Mesendoderm (in vitro differentiated cells): ENCODE measurements at regions not wholly inside any gene's neighbourhood (a gene's known extent, or its start where the extent isn't known, plus 50 kb on each side); places are given as distances from the start of the nearest gene placed in this dataset.

Source experiments
- DNase-seq: peaks from one replicate; pipeline ENCODE4 v3.0.0; 2013
- H2AK5ac ChIP-seq: 2 replicates; pipeline ENCODE4 v1.6.1; 2013; ENCODE audit warnings: low read length, inconsistent platforms
- H2BK120ac ChIP-seq: 2 replicates; pipeline ENCODE4 v1.6.1; 2013; ENCODE audit warnings: low read depth, mild to moderate bottlenecking, low read length, moderate library complexity, mixed read lengths
- H2BK15ac ChIP-seq: replicated peaks from 2 replicates; pipeline ENCODE4 v1.6.1; 2013; ENCODE audit warnings: low read depth, mild to moderate bottlenecking, moderate library complexity
- H2BK5ac ChIP-seq: 2 replicates; pipeline ENCODE4 v1.6.1; 2013; ENCODE audit warnings: low read length, inconsistent platforms
- H3K18ac ChIP-seq: 2 replicates; pipeline ENCODE4 v1.6.1; 2013; ENCODE audit warnings: mild to moderate bottlenecking, low read length, mixed read lengths
- H3K23ac ChIP-seq: one replicate; pipeline ENCODE4 v1.6.1; 2013; ENCODE audit warnings: low read length
- H3K27ac ChIP-seq: 2 replicates; pipeline ENCODE4 v1.5.1; 2013; ENCODE audit warnings: low read depth, mild to moderate bottlenecking, inconsistent platforms, low read length, moderate library complexity
- H3K27me3 ChIP-seq: 2 replicates; pipeline ENCODE4 v1.6.1; 2013; ENCODE audit warnings: low read length, control low read depth, mild to moderate bottlenecking, inconsistent platforms; ENCODE audit not compliant: insufficient read depth, poor library complexity
- H3K36me3 ChIP-seq: 2 replicates; pipeline ENCODE4 v1.6.1; 2013; ENCODE audit warnings: low read length, inconsistent platforms; ENCODE audit not compliant: control insufficient read depth, insufficient read depth
- H3K4ac ChIP-seq: one replicate; pipeline ENCODE4 v1.6.1; 2013; ENCODE audit warnings: low read depth, mild to moderate bottlenecking, low read length, moderate library complexity
- H3K4me1 ChIP-seq: 2 replicates; pipeline ENCODE4 v1.6.1; 2013; ENCODE audit warnings: low read depth, low read length, inconsistent platforms; ENCODE audit not compliant: control insufficient read depth
- H3K4me2 ChIP-seq: 2 replicates; pipeline ENCODE4 v1.6.1; 2013; ENCODE audit warnings: low read length
- H3K4me3 ChIP-seq: 2 replicates; pipeline ENCODE4 v1.5.1; 2013; ENCODE audit warnings: mild to moderate bottlenecking, low read length
- H3K56ac ChIP-seq: one replicate; pipeline ENCODE4 v1.6.1; 2013; ENCODE audit warnings: low read length
- H3K79me1 ChIP-seq: 2 replicates; pipeline ENCODE4 v1.6.1; 2013; ENCODE audit warnings: low read length, inconsistent platforms
- H3K79me2 ChIP-seq: 2 replicates; pipeline ENCODE4 v1.6.1; 2013; ENCODE audit warnings: mild to moderate bottlenecking, low read length; ENCODE audit not compliant: control insufficient read depth, insufficient read depth
- H3K9ac ChIP-seq: 2 replicates; pipeline ENCODE4 v1.6.1; 2013; ENCODE audit warnings: low read length, inconsistent platforms
- H4K5ac ChIP-seq: one replicate; pipeline ENCODE4 v1.6.1; 2013; ENCODE audit warnings: low read length
- H4K8ac ChIP-seq: one replicate; pipeline ENCODE4 v1.6.1; 2013; ENCODE audit warnings: low read depth, mild to moderate bottlenecking, control low read depth, low read length, moderate library complexity
- WGBS: extraction: QIAGEN DNeasy Blood & Tissue Kit; methylation state at CpG from one replicate; pipeline ENCODE4 v1.1.7; 2013; ENCODE audit warnings: low lambda C conversion rate, missing lambda C conversion rate; ENCODE audit not compliant: insufficient coverage; ENCODE audit errors: extremely low coverage; 5-methylcytosine and 5-hydroxymethylcytosine counted together

GRCh38 chr5:87116825-87117512 is 150.7 kb upstream of the RASA1 start:
- Histone ChIP-seq H2BK15ac (no peak overlapping the region), H3K79me1 (no peaks in the 10 kb centered on the region), H3K4ac (no peak overlapping the region), H3K27me3 (no peaks in the 10 kb centered on the region), H3K4me3 (no peak overlapping the region), H2BK5ac (no peak overlapping the region), H4K8ac (no peak overlapping the region), H2BK120ac (no peak overlapping the region), H3K9ac (no peak overlapping the region), H3K23ac (no peak overlapping the region), H3K27ac (no peak overlapping the region), H3K79me2 (no peaks in the 10 kb centered on the region), H2AK5ac (no peak overlapping the region), H3K56ac (no peak overlapping the region), H3K36me3 (no peaks in the 10 kb centered on the region), H3K4me2 (no peak overlapping the region), H3K18ac (no peak overlapping the region), H3K4me1 (no peaks in the 10 kb centered on the region), H4K5ac (no peak overlapping the region)
- DNase-seq, result no peak
- no CpG with 5 or more reads among the region's 2 CpGs for WGBS

- H2BK5ac ChIP-seq, result no peak overlapping the region
- H3K4me2 ChIP-seq, result no peak overlapping the region
- no peak overlapping the region for H3K9ac ChIP-seq
- no peak overlapping the region for H3K27ac ChIP-seq
- no peak overlapping the region for H3K23ac ChIP-seq
- H3K4me1 ChIP-seq, result no peaks in the 10 kb centered on the region
- H3K36me3 ChIP-seq, result no peaks in the 10 kb centered on the region
- no peak overlapping the region for H4K8ac ChIP-seq
- H3K18ac ChIP-seq, result no peak overlapping the region
- no CpG with 5 or more reads among the region's 3 CpGs for WGBS
- H3K79me2 ChIP-seq, result no peaks in the 10 kb centered on the region
- no peaks in the 10 kb centered on the region for H3K79me1 ChIP-seq
- H4K5ac ChIP-seq, result no peak overlapping the region
- H2AK5ac ChIP-seq, result no peak overlapping the region
- no peak overlapping the region for H3K4ac ChIP-seq
- DNase-seq, result no peak
- H3K4me3 ChIP-seq, result no peak overlapping the region
- H2BK120ac ChIP-seq, result no peak overlapping the region
- H2BK15ac ChIP-seq, result no peak overlapping the region
- H3K27me3 ChIP-seq, result no peaks in the 10 kb centered on the region
- H3K56ac ChIP-seq, result no peak overlapping the region
These were observed 148.1 kb upstream of the RASA1 start for GRCh38 chr5:87119588-87119987.

GRCh38 chr5:87120518-87121303 is 147.0 kb upstream of the RASA1 start:
- Histone ChIP-seq H3K4me1 (no peaks in the 10 kb centered on the region), H2AK5ac (no peak overlapping the region)
- no CpG with 5 or more reads among the region's 2 CpGs for WGBS

GRCh38 chr5:87121304-87122150 is 146.2 kb upstream of the RASA1 start:
- no peak overlapping the region for H2BK15ac ChIP-seq
- H4K5ac ChIP-seq, result no peak overlapping the region
- no CpG with 5 or more reads among the region's 5 CpGs for WGBS
- no peak overlapping the region for H3K4me3 ChIP-seq
- no peaks in the 10 kb centered on the region for H3K4me1 ChIP-seq
- no peak overlapping the region for H3K4me2 ChIP-seq
- H3K23ac ChIP-seq, result no peak overlapping the region
- H2AK5ac ChIP-seq, result no peak overlapping the region
- no peaks in the 10 kb centered on the region for H3K79me1 ChIP-seq
- no peak overlapping the region for H3K9ac ChIP-seq
- no peak overlapping the region for H3K18ac ChIP-seq
- no peaks in the 10 kb centered on the region for H3K27me3 ChIP-seq
- H2BK120ac ChIP-seq, result no peak overlapping the region
- no peaks in the 10 kb centered on the region for H3K36me3 ChIP-seq
- no peak overlapping the region for H4K8ac ChIP-seq
- H3K56ac ChIP-seq, result no peak overlapping the region
- no peaks in the 10 kb centered on the region for H3K79me2 ChIP-seq
- no peak overlapping the region for H3K27ac ChIP-seq
- H2BK5ac ChIP-seq, result no peak overlapping the region
- DNase-seq, result peak; percentile 19
- no peak overlapping the region for H3K4ac ChIP-seq

More at GRCh38 chr5:87120518-87121303, 147.0 kb upstream of the RASA1 start:
- Histone ChIP-seq H3K18ac (no peak overlapping the region), H2BK5ac (no peak overlapping the region), H3K79me1 (no peaks in the 10 kb centered on the region), H4K5ac (no peak overlapping the region), H3K4me3 (no peak overlapping the region), H3K9ac (no peak overlapping the region), H3K56ac (no peak overlapping the region), H3K23ac (no peak overlapping the region), H2BK15ac (no peak overlapping the region), H4K8ac (no peak overlapping the region), H3K4me2 (no peak overlapping the region), H2BK120ac (no peak overlapping the region), H3K79me2 (no peaks in the 10 kb centered on the region), H3K27me3 (no peaks in the 10 kb centered on the region), H3K27ac (no peak overlapping the region), H3K36me3 (no peaks in the 10 kb centered on the region), H3K4ac (no peak overlapping the region)
- DNase-seq, result no peak

GRCh38 chr5:87122151-87122977 is 145.3 kb upstream of the RASA1 start:
- no peaks in the 10 kb centered on the region for H3K79me2 ChIP-seq
- H3K4me3 ChIP-seq, result no peak overlapping the region
- no peaks in the 10 kb centered on the region for H3K4me1 ChIP-seq
- no peaks in the 10 kb centered on the region for H3K27me3 ChIP-seq
- H3K27ac ChIP-seq, result no peak overlapping the region
- H3K9ac ChIP-seq, result no peak overlapping the region
- H2BK5ac ChIP-seq, result no peak overlapping the region
- no peaks in the 10 kb centered on the region for H3K79me1 ChIP-seq
- H4K5ac ChIP-seq, result no peak overlapping the region
- no CpG with 5 or more reads among the region's 4 CpGs for WGBS
- no peak overlapping the region for H3K18ac ChIP-seq
- no peak overlapping the region for H2BK15ac ChIP-seq
- H3K56ac ChIP-seq, result no peak overlapping the region
- no peak overlapping the region for H2AK5ac ChIP-seq
- no peaks in the 10 kb centered on the region for H3K36me3 ChIP-seq
- H3K23ac ChIP-seq, result no peak overlapping the region
- no peak overlapping the region for H2BK120ac ChIP-seq
- no peak overlapping the region for H3K4me2 ChIP-seq
- DNase-seq, result no peak
- H3K4ac ChIP-seq, result no peak overlapping the region
- no peak overlapping the region for H4K8ac ChIP-seq
